ENCODE measurements at regions not wholly inside any gene's neighbourhood (a gene's known extent, or its start where the extent isn't known, plus 50 kb on each side); places are given as distances from the start of the nearest gene placed in this dataset.
A peak's percentile ranks its signal among the peaks of the same experiment; 100 is the strongest.

DNA sequence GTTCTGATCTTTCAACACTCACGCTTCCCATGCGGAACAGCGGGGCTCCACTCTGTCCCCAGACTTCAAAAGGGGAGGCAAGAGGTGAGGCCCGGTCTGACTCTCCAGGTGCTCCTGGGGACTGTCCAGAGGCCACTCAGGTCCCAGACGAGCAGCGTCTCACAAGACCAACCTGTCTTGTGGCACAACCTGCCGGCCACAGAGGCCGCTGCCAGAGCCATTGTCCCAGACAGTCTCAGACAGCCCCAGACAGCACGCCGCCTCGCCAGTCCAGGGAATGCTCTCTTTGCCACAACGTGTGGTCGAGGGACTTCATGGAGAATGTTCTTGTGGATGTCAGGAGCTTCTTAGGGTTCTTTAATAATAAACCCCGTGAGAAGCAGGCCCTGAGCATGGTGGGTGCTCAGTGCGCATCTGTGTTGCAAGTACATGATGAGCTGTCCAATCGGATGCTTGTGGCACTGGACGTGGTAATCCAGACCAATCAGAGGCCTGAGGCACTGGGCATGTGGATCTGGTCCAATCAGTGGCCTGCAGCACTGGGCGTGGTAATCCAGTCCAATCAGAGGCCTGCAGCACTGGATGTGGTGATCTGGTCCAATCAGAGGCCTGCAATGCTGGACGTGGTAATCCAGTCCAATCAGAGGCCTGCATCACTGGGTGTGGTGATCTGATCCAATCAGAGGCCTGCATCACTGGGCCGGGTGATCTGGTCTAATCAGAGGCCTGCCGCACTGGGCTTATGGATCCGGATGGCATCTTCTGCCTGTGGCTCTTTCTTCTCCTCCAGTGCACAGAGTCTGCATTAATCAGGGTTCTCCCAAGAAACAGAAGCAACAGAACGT is 76.4 kb downstream of the TMEM18 start:
- H3K27ac ChIP-seq (ENCODE audit: low read depth, low read length) = no peak overlapping the region
- no peak overlapping the region for H3K14ac ChIP-seq (ENCODE audit: insufficient read length)
- H4K8ac ChIP-seq (ENCODE audit: extremely low read depth, insufficient read depth, low read length) = no peak overlapping the region
- no peak overlapping the region for H2BK20ac ChIP-seq (ENCODE audit: low read length)
- H3K9ac ChIP-seq (replicated peaks in 1 of 4; ENCODE audit: extremely low read depth in 1 of 4, low read depth in 3 of 4, low read length in 3 of 4) = no peak overlapping the region
- no peaks in the 10 kb centered on the region for H3K4me1 ChIP-seq (replicated peaks in 1 of 4; ENCODE audit: control insufficient read depth in 3 of 4, insufficient read depth in 4 of 4, low read length in 3 of 4)
- H3K4me2 ChIP-seq (ENCODE audit: insufficient read depth in 1 of 2, low read depth in 2 of 2, low read length in 2 of 2) = no peak overlapping the region
- H3K79me2 ChIP-seq (ENCODE audit: control insufficient read depth in 1 of 2, insufficient read depth in 2 of 2, low read length in 2 of 2) = no peaks in the 10 kb centered on the region
- CTCF ChIA-PET (ENCODE audit: partially characterized antibody) = no interaction called here
- no peak overlapping the region for H3K4ac ChIP-seq (replicated peaks; ENCODE audit: insufficient read length, low read depth, low read length)
- H2AFZ ChIP-seq (ENCODE audit: low read length) = no peak overlapping the region
- peak in 1 of 2 experiments; percentile 35 for DNase-seq (ENCODE audit: low read depth in 1 of 2, low spot score in 2 of 2)
- no peak overlapping the region for H3K4me3 ChIP-seq (ENCODE audit: extremely low read depth in 1 of 4, insufficient read depth in 2 of 4, low read depth in 3 of 4, low read length in 4 of 4)
- H3K27me3 ChIP-seq (replicated peaks in 1 of 4; ENCODE audit: control insufficient read depth in 3 of 4, extremely low read depth in 1 of 4, insufficient read depth in 3 of 4, low read length in 3 of 4) = 0 out of 7 replicates have a peak, but pooled peaks cover 0 to 2% (median 0%) of the 10 kb centered on the region in 4 experiments
- H2BK5ac ChIP-seq (ENCODE audit: low read depth, low read length) = no peak overlapping the region
- H3K23me2 ChIP-seq (ENCODE audit: low read depth, low read length) = peaks cover 10% of the 10 kb centered on the region; the same call in 1 of the 2 replicates
- 90% methylated on average over 23 of the region's 23 CpGs; no CpG with 5 or more reads in 1 of the 2 experiments for WGBS, 2 experiments (ENCODE audit: extremely low coverage in 1 of 2, insufficient coverage in 1 of 2, insufficient read length in 1 of 2, insufficient replicate concordance in 2 of 2, low coverage in 1 of 2, low lambda C conversion rate in 2 of 2, missing lambda C conversion rate in 1 of 2)
- no peaks in the 10 kb centered on the region; a peak in 1 of 8 replicates for H3K36me3 ChIP-seq (ENCODE audit: control insufficient read depth in 2 of 4, insufficient read depth in 4 of 4, low read length in 3 of 4)
- no peak overlapping the region for H4K91ac ChIP-seq (replicated peaks; ENCODE audit: insufficient read length, low read length)
- H4K5ac ChIP-seq (ENCODE audit: insufficient read length, low read depth, low read length) = no peak overlapping the region
- H2BK120ac ChIP-seq (replicated peaks; ENCODE audit: low read depth, low read length) = no peak overlapping the region
- no peak overlapping the region for H3K23ac ChIP-seq (ENCODE audit: insufficient read length)
- H3K9me3 ChIP-seq (ENCODE audit: insufficient read depth in 2 of 2, low read depth in 1 of 2, low read length in 1 of 2) = no peaks in the 10 kb centered on the region; a peak in 1 of 4 replicates
- H4K20me1 ChIP-seq (replicated peaks in 1 of 2; ENCODE audit: control insufficient read depth in 1 of 2, insufficient read depth in 2 of 2, low read length in 2 of 2) = peaks cover 0 to 9% of the 10 kb centered on the region in 2 experiments
- POLR2A ChIA-PET (ENCODE audit: partially characterized antibody) = no interaction called here
- H2AK5ac ChIP-seq (ENCODE audit: low read depth, low read length) = no peak overlapping the region
- FAIRE-seq = no peak
- H2BK15ac ChIP-seq (ENCODE audit: low read length) = no peak overlapping the region
- H2BK12ac ChIP-seq (ENCODE audit: low read depth, low read length) = no peak overlapping the region
- H3K18ac ChIP-seq (ENCODE audit: extremely low read depth, low read length) = no peak overlapping the region
- H3K79me1 ChIP-seq (ENCODE audit: low read depth, low read length) = no peaks in the 10 kb centered on the region
- no peak overlapping the region for H3K56ac ChIP-seq (replicated peaks; ENCODE audit: insufficient read length, low read depth, low read length)
- TF ChIP-seq TEAD4 (IDR thresholded peaks at IDR 0.05; ENCODE audit: low read depth, low read length) (no peak), CTCF (IDR thresholded peaks at IDR 0.05; ENCODE audit: control extremely low read depth in 1 of 3, insufficient read depth in 1 of 3, low read depth in 1 of 3, low read length in 3 of 3) (no peak), PHF8 (conservative IDR thresholded peaks at IDR 0.05; ENCODE audit: low read depth, low read length) (no peak), GTF2F1 (IDR thresholded peaks at IDR 0.05; ENCODE audit: borderline replicate concordance, low read depth, low read length) (no peak), CREB1 (IDR thresholded peaks at IDR 0.05) (no peak), TCF12 (IDR thresholded peaks at IDR 0.05; ENCODE audit: low read depth, low read length) (no peak), SP1 (IDR thresholded peaks at IDR 0.05; ENCODE audit: low read depth, low read length) (no peak), ATF3 (IDR thresholded peaks at IDR 0.05; ENCODE audit: insufficient read depth, low read depth, low read length) (no peak), RAD21 (IDR thresholded peaks at IDR 0.05 in 1 of 2, conservative IDR thresholded peaks at IDR 0.05 in 1 of 2; ENCODE audit: low read depth in 2 of 2, low read length in 2 of 2) (no peak)
